ENCODE measurements at regions not wholly inside any gene's neighbourhood (a gene's known extent, or its start where the extent isn't known, plus 50 kb on each side); places are given as distances from the start of the nearest gene placed in this dataset.
"Not testable (repeated sequence)": the region's sequence is repeated elsewhere in the genome, so short reads cannot be mapped to it uniquely, and the experiment has no call there.

- Histone ChIP-seq H3K27me3 (no peaks in the 10 kb centered on the region), H3K36me3 (no peaks in the 10 kb centered on the region), H3K27ac (no peak overlapping the region), H3K4me3 (no peak overlapping the region), H3K4me1 (no peaks in the 10 kb centered on the region), H3K9me3 (peaks cover 0 to 5% of the 10 kb centered on the region in 2 donors)
- intact Hi-C loops (cut with DNase I; ENCODE audit: low total_unique reads) = no loop called here
- TF ChIP-seq POLR2AphosphoS5 (IDR thresholded peaks at IDR 0.05) = no peak
- TF ChIP-seq POLR2A (IDR thresholded peaks at IDR 0.05) = no peak
- no peak for TF ChIP-seq CTCF (IDR thresholded peaks at IDR 0.05)
- no peak for DNase-seq (ENCODE audit: low spot score in 2 of 2)
These were observed 238.1 kb upstream of the OLFM3 start for GRCh38 chr1:102234753-102235359.

DNA sequence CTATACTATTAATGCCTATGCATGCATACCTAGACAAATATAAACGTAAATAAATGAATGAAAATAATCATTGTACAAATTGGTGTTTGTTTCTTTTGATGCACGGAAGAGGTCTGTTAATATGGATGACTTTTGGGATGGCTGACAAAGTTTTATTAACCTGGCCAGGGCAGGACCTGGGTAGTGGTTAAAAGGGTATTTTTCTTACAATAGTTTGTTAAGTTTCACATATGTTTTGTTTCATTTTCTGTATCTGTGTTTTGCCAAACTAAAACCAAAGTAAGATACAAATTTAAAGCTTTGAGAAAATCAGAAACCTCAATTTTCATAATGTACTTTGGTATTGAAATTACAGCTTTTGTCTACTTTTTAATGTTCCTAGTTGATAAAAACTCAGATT is 222.7 kb upstream of the OLFM3 start:
- H3K4me1 ChIP-seq = no peaks in the 10 kb centered on the region
- intact Hi-C loops (cut with DNase I; ENCODE audit: low total_unique reads) = no loop called here
- DNase-seq (ENCODE audit: low spot score in 2 of 2) = no peak
- no peaks in the 10 kb centered on the region for H3K27me3 ChIP-seq
- H3K9me3 ChIP-seq = no peaks in the 10 kb centered on the region
- no peak overlapping the region for H3K27ac ChIP-seq
- TF ChIP-seq CTCF (IDR thresholded peaks at IDR 0.05) (no peak), POLR2AphosphoS5 (IDR thresholded peaks at IDR 0.05) (no peak), POLR2A (IDR thresholded peaks at IDR 0.05) (no peak)
- no peaks in the 10 kb centered on the region for H3K36me3 ChIP-seq
- H3K4me3 ChIP-seq = no peak overlapping the region

GRCh38 chr1:102210891-102211290 is 214.2 kb upstream of the OLFM3 start:
- H3K27me3 ChIP-seq; H3K9me3 ChIP-seq; H3K4me1 ChIP-seq; DNase-seq (ENCODE audit: low spot score in 2 of 2); H3K27ac ChIP-seq; intact Hi-C loops (cut with DNase I; ENCODE audit: low total_unique reads); H3K36me3 ChIP-seq; H3K4me3 ChIP-seq: not testable (repeated sequence)

GRCh38 chr1:102191723-102192122 is 195.0 kb upstream of the OLFM3 start:
- Histone ChIP-seq H3K4me3 (no peak overlapping the region), H3K36me3 (no peaks in the 10 kb centered on the region), H3K9me3 (no peaks in the 10 kb centered on the region), H3K27ac (no peak overlapping the region), H3K27me3 (no peaks in the 10 kb centered on the region), H3K4me1 (no peaks in the 10 kb centered on the region)
- intact Hi-C loops (cut with DNase I; ENCODE audit: low total_unique reads) = no loop called here
- no peak for DNase-seq (ENCODE audit: low spot score in 2 of 2)
- TF ChIP-seq POLR2A (IDR thresholded peaks at IDR 0.05) (no peak), CTCF (IDR thresholded peaks at IDR 0.05) (peak in 2 of 3 donors; percentile 19 to 28), POLR2AphosphoS5 (IDR thresholded peaks at IDR 0.05) (no peak)

DNA sequence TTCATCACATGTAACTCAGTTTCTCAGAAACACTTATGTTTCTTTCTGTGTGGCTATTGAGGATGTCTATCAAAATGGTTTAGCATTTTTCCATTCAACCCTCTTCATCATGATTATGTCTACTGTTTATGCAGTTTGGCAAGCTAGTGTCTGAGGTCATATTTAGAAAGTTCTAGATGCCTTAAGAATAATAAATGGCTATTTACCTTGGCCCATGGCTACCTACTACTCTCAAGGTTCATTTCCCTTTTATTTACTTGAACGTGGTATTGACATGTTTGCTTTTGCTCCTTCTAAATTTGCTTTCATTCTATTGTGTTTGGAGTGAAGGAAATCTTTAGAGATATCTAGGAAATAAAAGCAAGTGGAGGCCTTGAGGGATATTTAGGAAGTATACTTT is 193.7 kb upstream of the OLFM3 start:
- Histone ChIP-seq H3K36me3 (no peaks in the 10 kb centered on the region), H3K27ac (no peak overlapping the region), H3K4me1 (no peaks in the 10 kb centered on the region), H3K27me3 (no peaks in the 10 kb centered on the region), H3K4me3 (no peak overlapping the region), H3K9me3 (no peaks in the 10 kb centered on the region)
- TF ChIP-seq CTCF (IDR thresholded peaks at IDR 0.05) (no peak), POLR2AphosphoS5 (IDR thresholded peaks at IDR 0.05) (no peak), POLR2A (IDR thresholded peaks at IDR 0.05) (no peak)
- no peak for DNase-seq (ENCODE audit: low spot score in 2 of 2)
- intact Hi-C loops (cut with DNase I; ENCODE audit: low total_unique reads) = no loop called here

DNA sequence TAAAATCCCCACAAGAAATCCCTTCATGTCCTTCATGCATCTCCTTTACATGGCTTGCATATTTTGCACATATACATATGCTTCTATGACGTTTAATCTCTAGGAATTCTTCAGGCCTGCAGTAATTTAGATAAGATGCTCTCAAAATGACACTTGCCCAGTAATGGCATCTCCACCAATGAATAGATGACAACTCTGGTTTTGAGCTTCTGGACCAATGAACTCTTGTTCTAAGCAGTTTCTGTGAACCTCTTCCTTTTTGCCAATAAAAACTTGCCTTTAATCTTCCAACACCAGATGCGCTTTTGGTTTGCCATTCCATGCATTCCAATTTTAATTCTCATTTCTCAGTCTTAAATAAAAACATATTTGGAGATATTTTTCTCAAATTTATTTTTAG is 189.8 kb upstream of the OLFM3 start:
- Histone ChIP-seq H3K4me1 (no peaks in the 10 kb centered on the region), H3K27me3 (no peaks in the 10 kb centered on the region), H3K36me3 (no peaks in the 10 kb centered on the region), H3K27ac (no peak overlapping the region), H3K4me3 (no peak overlapping the region), H3K9me3 (no peaks in the 10 kb centered on the region)
- intact Hi-C loops (cut with DNase I; ENCODE audit: low total_unique reads) = no loop called here
- TF ChIP-seq POLR2AphosphoS5 (IDR thresholded peaks at IDR 0.05) (no peak), CTCF (IDR thresholded peaks at IDR 0.05) (no peak), POLR2A (IDR thresholded peaks at IDR 0.05) (no peak)
- DNase-seq (ENCODE audit: low spot score in 2 of 2) = no peak

Data from breast epithelium (tissue), 4 donors.